GM19193 (cell line): ENCODE measurements at regions not wholly inside any gene's neighbourhood (a gene's known extent, or its start where the extent isn't known, plus 50 kb on each side); places are given as distances from the start of the nearest gene placed in this dataset.

Source experiments
- POLR2A ChIP-seq: IDR thresholded peaks from 4 replicates; pipeline ENCODE4 v1.6.1; 2011; ENCODE audit not compliant: insufficient read depth, insufficient read length; ENCODE audit errors: extremely low read depth

DNA sequence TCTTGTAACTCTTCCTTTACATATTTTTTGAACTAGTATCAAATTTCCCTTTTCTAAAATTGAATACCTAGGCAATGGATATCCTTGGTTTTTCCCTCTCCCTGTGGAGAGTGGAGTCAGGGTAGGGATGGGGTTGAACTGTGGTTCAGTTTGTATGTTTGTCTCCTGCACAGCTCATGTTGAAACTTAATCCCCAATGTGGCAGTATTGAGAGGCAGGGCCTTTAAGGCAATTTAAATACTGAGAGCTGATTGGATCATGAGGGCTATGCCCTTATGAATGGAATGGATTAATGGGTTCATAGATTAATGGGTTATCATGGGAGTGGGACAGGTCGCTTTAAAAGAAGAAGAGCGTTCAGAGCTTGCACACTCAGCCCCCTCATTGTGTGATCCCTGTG is 127.2 kb upstream of the RGS6 start:
- TF ChIP-seq POLR2A: no peak

DNA sequence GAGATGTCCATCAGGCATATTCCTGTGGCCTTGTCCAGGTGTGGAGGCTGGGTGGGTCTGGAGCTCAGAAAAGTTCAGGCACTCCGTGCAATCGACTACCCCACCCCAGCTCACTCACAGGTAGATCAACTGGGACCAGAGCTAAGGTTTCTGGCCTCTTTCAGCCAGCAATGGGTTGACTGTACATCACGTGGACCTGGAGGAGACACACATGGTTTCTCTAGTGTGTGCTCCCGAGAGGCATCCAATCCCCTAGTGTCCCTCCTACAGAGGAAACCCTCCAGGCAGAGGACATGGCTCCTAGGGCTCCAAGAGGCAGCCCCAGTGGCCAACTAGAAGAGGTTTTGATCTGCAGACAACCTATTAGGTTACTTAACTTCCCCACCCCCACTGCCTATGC is 119.5 kb upstream of the RGS6 start:
- no peak for TF ChIP-seq POLR2A

DNA sequence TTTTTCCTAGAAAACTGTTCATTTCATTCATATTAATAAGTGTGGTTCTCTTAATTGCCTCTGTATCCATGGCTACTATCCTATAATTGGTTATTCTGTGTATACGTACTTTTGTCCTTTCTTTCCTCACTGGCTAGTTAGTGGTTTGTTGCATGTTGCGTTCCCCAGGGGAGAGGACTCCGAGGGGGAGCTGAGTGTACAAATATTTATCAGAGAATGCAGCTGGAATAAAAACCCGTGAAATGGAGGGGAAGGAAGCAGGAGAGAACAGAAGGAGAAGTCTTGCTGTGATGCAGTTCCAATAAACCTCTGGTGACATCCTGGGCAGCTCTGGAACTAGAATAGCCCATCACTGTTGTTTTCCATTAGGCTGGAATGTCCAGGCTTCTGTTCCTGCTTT is 117.1 kb upstream of the RGS6 start:
- no peak for TF ChIP-seq POLR2A

DNA sequence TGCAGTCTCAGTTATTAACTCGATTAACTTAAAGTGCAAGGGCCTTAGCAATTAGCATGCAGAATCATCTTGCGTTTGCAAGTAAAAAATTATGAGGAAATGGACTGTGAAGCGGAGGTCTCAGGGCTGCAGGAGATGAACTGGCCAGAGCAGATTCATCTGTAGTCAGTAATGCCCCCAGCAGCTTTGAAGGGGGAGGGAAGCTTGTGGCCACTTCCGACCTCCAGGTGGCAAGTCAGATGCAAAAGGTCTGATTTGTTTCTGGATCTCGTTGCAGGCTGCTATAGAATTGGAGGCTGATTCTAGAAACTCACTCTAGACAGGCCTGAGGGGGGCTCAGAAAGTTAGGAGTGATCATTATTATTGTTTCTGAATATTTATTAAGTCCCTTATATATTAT is 107.4 kb upstream of the RGS6 start:
- no peak for TF ChIP-seq POLR2A

GRCh38 chr14:71833476-71833875 is 98.8 kb upstream of the RGS6 start:
- TF ChIP-seq POLR2A: no peak

DNA sequence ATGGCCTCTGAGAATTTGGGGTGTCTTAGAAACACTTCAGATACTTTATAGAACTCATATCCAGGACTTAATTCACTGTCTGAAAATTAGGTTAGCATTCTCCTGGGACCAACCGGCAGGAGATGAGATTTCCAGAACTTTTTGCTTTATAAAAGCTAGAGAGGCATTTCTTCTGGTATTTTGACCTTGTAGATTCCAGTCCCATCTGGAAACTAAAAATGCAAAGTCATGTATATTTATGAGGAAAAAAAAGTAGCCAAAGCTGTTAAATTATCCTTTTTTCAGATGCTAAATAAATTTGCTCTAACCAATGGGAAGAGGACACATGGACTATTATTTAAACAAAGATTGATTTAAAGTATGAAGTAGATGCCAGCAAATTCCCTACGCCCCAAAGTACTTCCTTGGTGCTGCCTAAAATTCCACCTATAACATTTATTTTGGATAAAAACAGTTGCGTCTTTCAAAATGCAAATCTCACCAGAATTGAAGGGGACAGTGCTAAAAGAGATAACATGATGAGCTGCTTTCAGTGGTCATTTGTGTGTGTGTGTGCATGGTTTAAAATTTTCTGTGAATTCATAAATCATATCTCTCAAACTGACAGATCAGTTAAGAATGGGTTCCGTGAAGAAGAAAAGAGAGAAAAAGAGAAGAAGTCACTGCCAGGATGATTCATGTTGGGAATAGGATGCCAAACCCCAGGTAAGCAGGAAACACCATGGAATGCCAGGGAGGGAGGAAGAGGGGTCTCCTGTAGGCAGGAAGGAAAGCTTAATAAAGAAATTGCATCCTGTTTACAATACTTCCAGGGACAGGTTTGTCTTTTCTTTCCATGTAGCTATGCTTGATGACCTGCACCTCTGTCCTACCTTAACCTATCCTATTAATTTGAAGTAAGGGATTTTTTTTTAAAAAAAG is 97.7 kb upstream of the RGS6 start:
- TF ChIP-seq POLR2A: no peak

DNA sequence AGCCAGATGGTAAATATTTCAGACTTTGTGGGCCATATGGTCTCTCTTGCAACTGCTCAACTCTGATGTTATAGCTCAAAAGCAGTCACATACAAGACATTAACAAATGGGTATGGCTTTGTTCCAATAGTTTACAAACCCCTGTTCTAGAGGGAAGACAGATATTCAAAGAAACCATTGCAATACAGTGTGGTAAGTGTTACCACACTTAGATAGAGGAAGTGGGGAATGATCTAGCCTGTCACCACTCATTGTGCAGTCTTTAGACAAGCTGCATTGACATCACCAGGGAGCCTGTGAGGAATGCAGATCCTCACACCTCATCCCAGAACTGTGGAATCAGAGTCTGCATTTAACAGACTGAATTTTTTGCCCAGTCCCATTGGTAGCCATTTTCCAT is 80.0 kb upstream of the RGS6 start:
- no peak for TF ChIP-seq POLR2A

DNA sequence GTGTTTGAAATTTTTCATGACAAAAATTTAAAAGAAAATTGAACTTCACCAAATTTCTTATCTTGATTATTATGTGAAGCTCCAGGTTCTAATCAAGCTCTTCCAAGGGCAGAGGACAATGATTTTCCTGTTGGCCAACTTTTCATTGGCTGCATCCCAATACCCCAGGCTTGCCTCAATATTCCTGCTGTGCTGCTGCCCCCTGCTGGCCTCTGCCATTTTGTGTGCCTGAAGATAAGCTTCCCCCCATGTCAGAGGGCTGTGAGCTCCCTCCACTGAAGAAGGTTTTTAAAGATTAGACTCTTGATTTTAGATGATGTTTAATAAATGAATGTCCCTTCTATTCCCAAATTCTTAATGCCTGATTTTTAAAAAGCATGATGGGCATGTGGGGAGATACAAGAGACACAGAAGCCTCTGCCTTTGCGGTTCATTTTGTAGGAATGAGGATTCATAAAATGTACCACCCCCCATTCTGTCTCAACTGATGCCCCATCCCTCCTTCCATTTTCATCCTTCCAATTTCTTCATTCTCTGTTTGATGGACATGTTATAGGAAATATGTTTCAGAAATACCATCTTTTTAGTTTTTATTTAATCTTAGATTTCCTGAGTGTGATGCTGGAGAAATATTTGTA is 76.7 kb upstream of the RGS6 start:
- no peak for TF ChIP-seq POLR2A

- TF ChIP-seq POLR2A: no peak
These were observed 75.9 kb upstream of the RGS6 start for GRCh38 chr14:71856199-71856919.

DNA sequence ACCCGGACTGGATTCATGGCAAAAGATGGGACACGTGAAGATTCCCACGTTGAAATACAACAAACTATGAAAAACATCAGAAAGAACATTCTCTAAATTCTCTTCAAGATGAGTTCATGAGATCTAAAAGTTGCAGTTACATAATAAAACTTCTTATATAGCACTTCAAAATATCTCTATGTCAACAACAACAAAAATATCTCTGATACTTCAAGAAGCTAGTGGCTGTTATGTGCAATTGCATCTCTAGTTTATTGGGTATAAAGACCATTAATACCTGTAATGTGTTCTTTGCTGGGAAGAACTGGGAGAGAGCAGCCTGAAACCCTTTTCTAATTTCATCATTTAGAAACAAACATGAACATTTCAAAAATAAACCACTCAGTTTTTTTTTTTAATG is 69.2 kb upstream of the RGS6 start:
- no peak for TF ChIP-seq POLR2A

- no peak for TF ChIP-seq POLR2A
These were observed 68.5 kb upstream of the RGS6 start for GRCh38 chr14:71863766-71864165.
